PC-3 (cell line): ENCODE measurements at regions not wholly inside any gene's neighbourhood (a gene's known extent, or its start where the extent isn't known, plus 50 kb on each side); places are given as distances from the start of the nearest gene placed in this dataset.

Experiments
- ATAC-seq: fragments of 200-7000 bp; cut with Tn5 transposase; 2 replicates; pipeline ENCODE4 v1.9.1; 2020; ENCODE audit warnings: mild to moderate bottlenecking, moderate library complexity
- BruUV-seq: library from RNA; stranded (reverse); fragments of 400-500 nt; replicated peaks from 2 replicates; lab custom pipeline; 2021; lab: Mats Ljungman, UMichigan
- CTCF ChIA-PET: fragments of 300-600 bp; sonication (Branson Sonifier 250); formaldehyde crosslinking; loops from one replicate; lab custom pipeline; 2022; ENCODE audit warnings: antibody characterized with exemption; lab: Charles Lee
- POLR2A ChIA-PET: fragments of 300-600 bp; sonication (Branson Sonifier 250); formaldehyde crosslinking; loops from one replicate; lab custom pipeline; 2022; ENCODE audit warnings: antibody characterized with exemption; ENCODE audit not compliant: unreplicated experiment; lab: Charles Lee
- DNase-seq: peaks from one replicate; pipeline ENCODE4 v3.0.0-alpha.2; 2015
- H2AFZ ChIP-seq: fragments of 300-600 bp; sonication (generic); 2 replicates; pipeline ENCODE4 v1.6.0; 2016; ENCODE audit warnings: antibody characterized with exemption, low read length
- H3F3A ChIP-seq: fragments of 300-600 bp; sonication (generic); one replicate; pipeline ENCODE4 v1.6.0; 2017; ENCODE audit warnings: antibody characterized with exemption, low read length, control low read depth, mild to moderate bottlenecking; ENCODE audit not compliant: unreplicated experiment
- H3K27ac ChIP-seq: fragments of 300-600 bp; sonication (generic); 2 replicates; pipeline ENCODE4 v1.5.1; 2016; ENCODE audit warnings: mild to moderate bottlenecking, low read length
- H3K27me3 ChIP-seq: fragments of 300-600 bp; sonication (generic); 2 replicates; pipeline ENCODE4 v1.6.1; 2016; ENCODE audit warnings: low read length, mixed read lengths
- H3K36me3 ChIP-seq: fragments of 300-600 bp; sonication (generic); 2 replicates; pipeline ENCODE4 v1.6.1; 2016; ENCODE audit warnings: low read depth, mixed run types, low read length, mixed read lengths
- H3K4me1 ChIP-seq: fragments of 300-600 bp; sonication (generic); 2 replicates; pipeline ENCODE4 v1.5.1; 2016; ENCODE audit warnings: low read length; ENCODE audit not compliant: insufficient read depth
- H3K4me2 ChIP-seq: fragments of 300-600 bp; sonication (generic); 2 replicates; pipeline ENCODE4 v1.6.0; 2016; ENCODE audit warnings: low read length
- H3K4me3 ChIP-seq: fragments of 300-600 bp; sonication (generic); 2 replicates; pipeline ENCODE4 v1.5.1; 2016; ENCODE audit warnings: mild to moderate bottlenecking, low read length, mixed read lengths
- H3K79me2 ChIP-seq: fragments of 300-600 bp; sonication (generic); 2 replicates; pipeline ENCODE4 v1.6.1; 2017; ENCODE audit warnings: low read length, mixed read lengths
- H3K9ac ChIP-seq: fragments of 300-600 bp; sonication (generic); 2 replicates; pipeline ENCODE4 v1.6.0; 2016; ENCODE audit warnings: mild to moderate bottlenecking, low read length
- H3K9me2 ChIP-seq: fragments of 300-600 bp; sonication (generic); replicated peaks from 2 replicates; pipeline ENCODE4 v1.6.1; 2016; ENCODE audit warnings: mixed run types, low read length, mixed read lengths
- H3K9me3 ChIP-seq: fragments of 300-600 bp; sonication (generic); 2 replicates; pipeline ENCODE4 v1.6.1; 2016; ENCODE audit warnings: low read length, mixed read lengths
- H4K20me1 ChIP-seq: fragments of 300-600 bp; sonication (generic); 2 replicates; pipeline ENCODE4 v1.6.1; 2016; ENCODE audit warnings: low read length, mixed read lengths
- CTCF ChIP-seq: fragments of 300-600 bp; sonication (generic); conservative IDR thresholded peaks from 2 replicates; pipeline ENCODE4 v1.5.1; 2017; ENCODE audit warnings: antibody characterized with exemption, low read depth, mild to moderate bottlenecking, low read length
- EZH2 ChIP-seq: fragments of 300-600 bp; sonication (generic); IDR thresholded peaks from one replicate; pipeline ENCODE4 v1.6.1; 2017; ENCODE audit warnings: antibody characterized with exemption, mild to moderate bottlenecking, low read length; ENCODE audit not compliant: unreplicated experiment
- EZH2phosphoT487 ChIP-seq: fragments of 300-600 bp; sonication (generic); IDR thresholded peaks from 2 replicates; pipeline ENCODE4 v1.6.1; 2018; ENCODE audit warnings: mild to moderate bottlenecking, antibody characterized with exemption, low read length, borderline replicate concordance
- intact Hi-C: fragments of 100-400 bp; cut with micrococcal nuclease; formaldehyde crosslinking; loops from 2 replicates; pipeline ENCODE4 v1.9.0; 2023

- CTCF ChIA-PET, result no interaction called here
- Histone ChIP-seq H3F3A (no peaks in the 10 kb centered on the region), H3K4me1 (no peaks in the 10 kb centered on the region)
These were observed 343.3 kb downstream of the CYP26B1 start for GRCh38 chr2:71804281-71804751.

GRCh38 chr2:71803398-71803797 is 344.3 kb downstream of the CYP26B1 start:
- H3K36me3 ChIP-seq, result no peaks in the 10 kb centered on the region
- no peaks in the 10 kb centered on the region for H3K9me3 ChIP-seq
- H3F3A ChIP-seq, result no peaks in the 10 kb centered on the region
- ChIA-PET POLR2A (no interaction called here), CTCF (interaction anchor here (0.6 kb wide), 1 partner anchor 347 kb away, joined by 3 read pairs; no protein-coding TSS in a partner anchor)
- no peaks in the 10 kb centered on the region for H3K79me2 ChIP-seq
- no peaks in the 10 kb centered on the region for H3K4me1 ChIP-seq
- ATAC-seq (no peak), DNase-seq (no peak)
- H4K20me1 ChIP-seq, result no peaks in the 10 kb centered on the region
- no peak overlapping the region for H2AFZ ChIP-seq
- H3K4me2 ChIP-seq, result no peak overlapping the region
- H3K27ac ChIP-seq, result no peak overlapping the region
- intact Hi-C loops, result no loop called here
- TF ChIP-seq EZH2 (no peak), CTCF (no peak), EZH2phosphoT487 (no peak)
- H3K9ac ChIP-seq, result no peak overlapping the region
- peaks cover 25% of the 10 kb centered on the region for H3K27me3 ChIP-seq
- BruUV-seq, result no TSS peak
- 0 out of 2 replicates have a peak, but pooled peaks cover 2% of the 10 kb centered on the region for H3K9me2 ChIP-seq
- H3K4me3 ChIP-seq, result no peak overlapping the region

More at GRCh38 chr2:71804281-71804751, 343.3 kb downstream of the CYP26B1 start:
- Histone ChIP-seq H3K4me3 (no peak overlapping the region), H3K36me3 (no peaks in the 10 kb centered on the region), H3K9me2 (0 out of 2 replicates have a peak, but pooled peaks cover 2% of the 10 kb centered on the region), H3K9ac (no peak overlapping the region), H3K27me3 (peaks cover 28% of the 10 kb centered on the region), H2AFZ (no peak overlapping the region), H4K20me1 (no peaks in the 10 kb centered on the region), H3K9me3 (no peaks in the 10 kb centered on the region), H3K27ac (no peak overlapping the region), H3K79me2 (no peaks in the 10 kb centered on the region), H3K4me2 (no peak overlapping the region)
- TF ChIP-seq EZH2 (no peak), CTCF (no peak; the same call in 1 of the 2 replicates), EZH2phosphoT487 (no peak)
- DNase-seq (peak; percentile 7), ATAC-seq (no peak)
- POLR2A ChIA-PET, result no interaction called here
- no TSS peak for BruUV-seq
- intact Hi-C loops, result no loop called here

GRCh38 chr2:71802556-71802955 is 345.1 kb downstream of the CYP26B1 start:
- H3K36me3 ChIP-seq, result no peaks in the 10 kb centered on the region
- ATAC-seq, result no peak
- ChIA-PET POLR2A (no interaction called here), CTCF (interaction anchor here (0.6 kb wide), 1 partner anchor 348 kb away, joined by 3 read pairs; no protein-coding TSS in a partner anchor)
- H3K4me1 ChIP-seq, result no peaks in the 10 kb centered on the region
- H3K79me2 ChIP-seq, result no peaks in the 10 kb centered on the region
- H2AFZ ChIP-seq, result no peak overlapping the region
- DNase-seq, result no peak
- H3K27ac ChIP-seq, result no peak overlapping the region
- intact Hi-C loops, result loop anchor here (1.0 kb wide), 1 partner anchor 348 kb away; no protein-coding TSS in a partner anchor
- H3K27me3 ChIP-seq, result peaks cover 17% of the 10 kb centered on the region; the same call in 1 of the 2 replicates
- 0 out of 2 replicates have a peak, but pooled peaks cover 2% of the 10 kb centered on the region for H3K9me2 ChIP-seq
- no peak overlapping the region for H3K9ac ChIP-seq
- no peaks in the 10 kb centered on the region for H3F3A ChIP-seq
- no peaks in the 10 kb centered on the region for H4K20me1 ChIP-seq
- no peak overlapping the region for H3K4me3 ChIP-seq
- no peaks in the 10 kb centered on the region for H3K9me3 ChIP-seq
- H3K4me2 ChIP-seq, result no peak overlapping the region
- no TSS peak for BruUV-seq
- no peak for TF ChIP-seq EZH2phosphoT487
- TF ChIP-seq EZH2, result no peak
- TF ChIP-seq CTCF, result no peak
